Parathyroid adenoma (tissue), 2 donors: ENCODE measurements at regions not wholly inside any gene's neighbourhood (a gene's known extent, or its start where the extent isn't known, plus 50 kb on each side); places are given as distances from the start of the nearest gene placed in this dataset.

Source experiments
- H2AFZ ChIP-seq: fragments of 300-600 bp; sonication (generic); one replicate; pipeline ENCODE4 v1.7.0; 2017; ENCODE audit warnings: antibody characterized with exemption, mild to moderate bottlenecking
- H3K27ac ChIP-seq: fragments of 300-600 bp; sonication (generic); one replicate; pipeline ENCODE4 v1.7.0; 2017
- H3K27me3 ChIP-seq: fragments of 300-600 bp; sonication (generic); one replicate; pipeline ENCODE4 v1.7.0; 2017; ENCODE audit warnings: low read length; ENCODE audit not compliant: control insufficient read depth, insufficient read depth
- H3K36me3 ChIP-seq: fragments of 300-600 bp; sonication (generic); one replicate; pipeline ENCODE4 v1.7.0; 2017; ENCODE audit warnings: low read length; ENCODE audit not compliant: control insufficient read depth, insufficient read depth
- H3K4me1 ChIP-seq: fragments of 300-600 bp; sonication (generic); one replicate; pipeline ENCODE4 v1.7.0; 2017; ENCODE audit warnings: control low read depth
- H3K4me2 ChIP-seq: fragments of 300-600 bp; sonication (generic); one replicate; pipeline ENCODE4 v1.7.0; 2017; ENCODE audit warnings: low read length
- H3K4me3 ChIP-seq: fragments of 300-600 bp; sonication (generic); one replicate; pipeline ENCODE4 v1.7.0; 2017; ENCODE audit warnings: low read depth, low read length
- H3K79me2 ChIP-seq: fragments of 300-600 bp; sonication (generic); one replicate; pipeline ENCODE4 v1.7.0; 2017; ENCODE audit warnings: control low read depth
- H3K9ac ChIP-seq: fragments of 300-600 bp; sonication (generic); one replicate; pipeline ENCODE4 v1.7.0; 2017; ENCODE audit warnings: mild to moderate bottlenecking
- H3K9me3 ChIP-seq: fragments of 300-600 bp; sonication (generic); one replicate; pipeline ENCODE4 v1.7.0; 2017; ENCODE audit warnings: low read length; ENCODE audit not compliant: control insufficient read depth
- TF ChIP-seq, protein P1 (sequence below): fragments of 300-600 bp; sonication (generic); IDR thresholded peaks from one replicate; pipeline ENCODE4 v1.7.0; 2017; ENCODE audit warnings: antibody characterized with exemption, mild to moderate bottlenecking
- donor health status: primary hyperparathyroidism.

DNA sequence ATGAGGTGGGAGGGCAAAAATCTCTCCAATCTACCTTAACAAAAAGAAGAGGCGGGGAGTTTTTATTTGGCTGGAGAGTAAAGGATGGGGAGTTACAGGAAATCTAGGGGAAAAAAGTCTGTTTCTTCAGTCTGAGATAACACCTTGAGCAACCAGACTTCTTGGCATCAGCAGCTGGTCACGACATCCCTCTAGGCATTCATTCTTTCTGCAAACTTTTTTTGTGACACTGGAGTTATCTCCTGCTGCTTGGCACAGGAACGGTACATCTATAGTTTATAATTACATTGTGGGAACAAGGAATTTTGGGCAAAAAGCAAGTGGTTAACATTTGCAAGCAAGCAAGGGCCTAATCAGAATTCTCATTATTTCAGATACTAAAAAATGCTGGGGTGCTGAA, 50.6 kb upstream of the IFNGR1 start:
- Histone ChIP-seq H3K4me1 (no peaks in the 10 kb centered on the region), H3K9me3 (no peaks in the 10 kb centered on the region), H2AFZ (no peak overlapping the region), H3K4me3 (no peak overlapping the region), H3K36me3 (no peaks in the 10 kb centered on the region), H3K27me3 (no peaks in the 10 kb centered on the region), H3K9ac (no peak overlapping the region), H3K27ac (no peak overlapping the region), H3K4me2 (no peak overlapping the region), H3K79me2 (no peaks in the 10 kb centered on the region)
- TF ChIP-seq, protein P1, sequence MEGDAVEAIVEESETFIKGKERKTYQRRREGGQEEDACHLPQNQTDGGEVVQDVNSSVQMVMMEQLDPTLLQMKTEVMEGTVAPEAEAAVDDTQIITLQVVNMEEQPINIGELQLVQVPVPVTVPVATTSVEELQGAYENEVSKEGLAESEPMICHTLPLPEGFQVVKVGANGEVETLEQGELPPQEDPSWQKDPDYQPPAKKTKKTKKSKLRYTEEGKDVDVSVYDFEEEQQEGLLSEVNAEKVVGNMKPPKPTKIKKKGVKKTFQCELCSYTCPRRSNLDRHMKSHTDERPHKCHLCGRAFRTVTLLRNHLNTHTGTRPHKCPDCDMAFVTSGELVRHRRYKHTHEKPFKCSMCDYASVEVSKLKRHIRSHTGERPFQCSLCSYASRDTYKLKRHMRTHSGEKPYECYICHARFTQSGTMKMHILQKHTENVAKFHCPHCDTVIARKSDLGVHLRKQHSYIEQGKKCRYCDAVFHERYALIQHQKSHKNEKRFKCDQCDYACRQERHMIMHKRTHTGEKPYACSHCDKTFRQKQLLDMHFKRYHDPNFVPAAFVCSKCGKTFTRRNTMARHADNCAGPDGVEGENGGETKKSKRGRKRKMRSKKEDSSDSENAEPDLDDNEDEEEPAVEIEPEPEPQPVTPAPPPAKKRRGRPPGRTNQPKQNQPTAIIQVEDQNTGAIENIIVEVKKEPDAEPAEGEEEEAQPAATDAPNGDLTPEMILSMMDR, result no peak

DNA sequence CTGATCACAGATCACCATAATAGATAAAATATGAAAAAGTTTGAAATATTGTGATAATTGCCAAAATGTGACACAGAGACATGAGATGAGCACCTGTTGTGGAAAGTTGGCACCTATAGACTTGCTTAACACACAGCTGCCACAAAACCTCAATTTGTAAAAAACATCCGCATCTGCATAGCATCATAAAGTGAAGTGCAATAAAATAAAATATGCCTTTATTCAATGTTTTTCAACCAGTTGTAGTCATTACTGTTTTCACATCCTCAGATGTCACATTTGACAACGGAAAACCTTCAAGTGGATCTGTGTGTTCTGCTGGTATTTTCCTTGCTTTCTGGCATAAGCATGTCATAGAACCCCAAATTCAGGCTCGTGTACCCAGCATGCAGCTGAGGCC, 50.2 kb upstream of the IFNGR1 start:
- Histone ChIP-seq H3K36me3 (no peaks in the 10 kb centered on the region), H3K27ac (no peak overlapping the region), H2AFZ (no peak overlapping the region), H3K4me1 (no peaks in the 10 kb centered on the region), H3K79me2 (no peaks in the 10 kb centered on the region), H3K4me3 (no peak overlapping the region), H3K9me3 (no peaks in the 10 kb centered on the region), H3K27me3 (no peaks in the 10 kb centered on the region), H3K9ac (no peak overlapping the region), H3K4me2 (no peak overlapping the region)
- TF ChIP-seq, protein P1, result no peak
